HG03432 (cell line): ENCODE measurements at regions not wholly inside any gene's neighbourhood (a gene's known extent, or its start where the extent isn't known, plus 50 kb on each side); places are given as distances from the start of the nearest gene placed in this dataset.
A peak's percentile ranks its signal among the peaks of the same experiment; 100 is the strongest.

Experiments used
- ATAC-seq: cut with Tn5 transposase; IDR thresholded peaks from one replicate; pipeline ENCODE4 v1.9.1; 2021; ENCODE audit warnings: mild to moderate bottlenecking, moderate library complexity; ENCODE audit not compliant: unreplicated experiment

DNA sequence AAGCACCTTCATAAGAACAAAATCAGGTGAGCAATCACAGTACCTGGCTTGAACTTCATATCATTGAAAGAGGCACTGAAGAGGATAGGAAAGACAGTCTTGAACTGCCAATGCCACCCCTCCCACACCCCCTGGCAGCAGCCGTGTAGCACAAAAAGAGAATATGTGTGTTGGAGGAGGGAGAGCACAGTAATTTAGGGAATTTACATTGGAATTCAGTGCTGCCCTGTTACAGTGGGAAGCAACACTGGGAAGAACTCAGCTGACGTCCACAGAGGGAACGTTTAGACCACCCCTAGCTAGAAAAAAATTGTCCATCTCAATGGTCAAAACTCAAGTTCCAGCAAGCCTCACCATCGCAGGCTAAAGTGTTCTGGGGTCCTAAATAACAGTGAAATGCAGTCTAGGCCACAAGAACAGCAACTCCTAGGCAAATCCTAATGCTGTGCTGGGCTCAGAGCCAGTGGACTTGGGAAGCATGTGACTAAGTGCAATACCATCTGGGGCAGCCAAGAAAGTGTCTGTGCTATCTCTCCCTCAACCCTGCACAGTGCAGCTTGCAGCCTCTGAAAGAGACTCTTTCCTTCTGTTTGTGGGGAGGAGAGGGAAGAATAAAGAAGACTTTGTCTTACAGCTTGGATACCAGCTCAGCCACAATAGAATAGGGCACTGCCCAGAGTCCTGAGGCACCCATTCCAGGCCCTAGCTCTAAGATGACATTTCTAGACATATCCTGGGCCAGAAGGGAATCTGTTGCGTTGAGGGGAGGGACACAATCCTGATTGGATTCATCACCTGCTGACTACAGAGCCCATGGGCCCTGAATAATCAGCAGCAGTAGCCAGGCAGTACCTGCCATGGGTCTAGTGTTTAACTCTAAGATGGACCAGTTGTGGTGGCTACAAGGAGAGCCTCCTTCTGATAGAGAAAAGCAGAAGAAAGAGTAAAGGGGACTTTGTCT, 62.1 kb upstream of the VLDLR start:
- ATAC-seq = no peak

DNA sequence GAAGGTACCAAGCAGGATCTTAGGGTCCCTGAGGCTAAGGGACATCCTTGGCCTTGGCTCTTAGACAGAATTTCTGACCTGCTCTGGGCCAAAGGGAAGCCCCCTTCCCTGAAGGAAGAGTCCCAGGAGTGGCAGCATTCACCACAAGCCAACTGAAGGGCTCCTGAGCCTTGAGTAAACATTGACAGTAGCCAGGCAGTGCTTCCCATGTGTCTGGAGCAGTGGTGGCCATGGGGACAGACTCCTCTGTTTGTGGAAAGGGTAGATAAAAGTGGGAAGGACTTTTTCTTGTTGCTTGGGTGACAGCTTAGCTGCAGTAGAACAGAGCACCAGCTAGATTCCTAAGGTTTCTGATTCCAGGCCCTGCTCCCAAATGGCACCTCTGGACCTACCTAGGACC, 61.4 kb upstream of the VLDLR start:
- ATAC-seq = no peak

DNA sequence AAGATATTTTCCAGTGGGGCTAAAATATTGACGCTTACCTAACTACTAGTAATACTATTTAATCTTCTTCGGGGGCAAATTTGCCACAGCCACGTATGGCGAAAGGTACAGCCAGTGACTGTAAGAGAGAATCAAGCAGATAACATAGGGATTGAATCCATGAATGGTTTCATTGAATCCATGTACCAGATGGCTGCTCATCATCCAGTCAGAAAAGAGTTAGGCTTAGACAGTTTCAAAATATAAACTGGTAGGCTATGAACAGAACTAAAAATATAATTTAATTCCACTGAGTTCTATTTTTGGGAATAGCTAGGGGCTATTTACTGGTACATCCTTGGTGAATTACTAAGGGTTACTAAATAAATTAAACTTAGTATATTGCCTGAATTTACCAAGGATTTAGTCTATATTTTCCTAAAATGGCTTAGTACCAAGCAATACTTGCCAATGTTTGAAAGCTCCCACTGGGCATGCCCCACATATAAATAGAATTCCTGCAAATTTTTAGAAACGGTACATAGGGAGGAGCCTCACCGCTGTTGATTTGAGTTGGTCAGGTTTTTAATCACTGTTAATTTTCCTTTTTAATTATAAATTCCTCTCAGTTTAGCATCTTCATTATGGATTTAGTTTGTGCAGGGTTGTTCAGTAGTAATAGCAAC, 55.8 kb upstream of the VLDLR start:
- no peak for ATAC-seq

DNA sequence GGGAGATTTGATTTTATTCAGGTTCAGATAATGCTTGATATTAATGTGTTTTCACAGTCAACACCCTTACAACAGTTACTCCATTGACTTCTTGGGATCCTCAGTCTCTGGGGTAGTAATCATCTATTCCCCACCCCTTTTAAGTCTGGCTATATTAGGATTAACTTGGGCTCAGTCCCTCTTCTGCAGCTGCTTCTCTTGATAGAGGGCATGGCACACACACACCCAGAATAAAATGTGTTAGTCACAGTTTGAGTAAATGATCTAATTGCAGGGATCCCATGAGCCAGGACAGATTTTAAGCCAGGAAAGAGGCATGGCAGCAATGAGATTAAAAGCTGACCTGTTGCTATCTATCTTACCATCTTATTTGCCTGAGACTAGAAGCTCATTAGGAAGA, 53.7 kb upstream of the VLDLR start:
- ATAC-seq = no peak

DNA sequence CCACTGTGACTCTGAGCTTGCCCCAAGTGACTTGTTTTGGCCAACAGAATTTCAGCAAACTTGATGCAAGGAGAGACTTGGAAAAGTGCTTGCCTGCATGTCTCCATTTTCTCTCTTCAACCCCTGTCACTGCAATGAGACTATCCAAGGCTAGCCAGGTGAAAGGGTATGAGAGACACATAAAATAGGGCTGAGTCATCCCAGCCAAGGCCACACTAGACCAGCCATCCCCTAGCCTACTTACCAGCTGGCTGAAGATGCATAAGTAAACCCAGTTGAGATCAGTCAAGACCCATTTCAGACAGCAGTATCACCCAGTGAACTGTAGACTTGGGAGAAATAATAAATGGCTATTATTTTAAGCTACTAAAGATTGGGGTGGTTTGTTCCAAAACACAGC, 52.9 kb upstream of the VLDLR start:
- ATAC-seq = no peak

DNA sequence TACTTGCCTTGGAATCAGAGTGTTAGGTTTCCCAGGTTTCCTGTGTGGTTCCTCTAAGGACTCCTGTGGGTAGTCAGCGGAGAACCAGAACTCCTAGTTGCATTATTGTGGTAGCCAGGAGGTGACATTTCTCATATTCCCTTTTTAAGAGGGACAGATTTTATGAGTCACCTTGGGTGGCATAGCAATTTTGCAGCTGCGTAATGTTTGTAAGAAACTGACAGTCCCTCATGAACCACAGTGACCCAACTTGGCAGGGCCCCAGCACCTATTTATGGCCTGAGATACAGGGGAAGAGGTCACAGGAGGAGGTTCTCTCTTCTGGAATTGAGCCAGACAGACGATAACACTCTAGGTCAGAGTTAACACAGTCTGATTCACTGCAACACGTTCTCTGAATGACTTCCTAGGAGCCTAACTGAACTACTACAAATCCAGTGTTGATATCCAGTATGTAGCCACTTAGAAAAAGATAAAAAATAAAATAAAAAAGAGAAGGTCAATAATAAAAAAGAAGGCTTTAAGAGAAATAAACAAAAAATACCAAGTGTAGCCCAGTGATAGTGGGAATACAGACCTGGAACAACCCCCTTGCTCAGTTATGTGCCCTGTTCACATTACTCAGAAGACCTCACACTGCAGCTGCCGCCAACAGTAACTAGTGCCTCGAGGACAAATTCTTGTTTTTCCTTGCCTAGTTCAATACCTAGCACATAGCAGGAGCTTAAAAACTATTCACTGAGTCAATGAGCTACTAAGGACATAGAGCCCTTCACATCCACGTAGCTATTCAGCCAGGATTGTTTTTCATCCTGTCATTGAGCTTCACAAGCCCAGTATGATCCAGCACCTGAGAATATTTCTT, 50.7 kb upstream of the VLDLR start:
- peak; percentile 94 for ATAC-seq
